HEK293 (cell line): ENCODE measurements at regions not wholly inside any gene's neighbourhood (a gene's known extent, or its start where the extent isn't known, plus 50 kb on each side); places are given as distances from the start of the nearest gene placed in this dataset.

Experiments used
- ZNF274 ChIP-seq, 2 experiments: fragments of 200-500 bp in 1 of 2; fragments of 450-650 bp in 1 of 2; sonication (Bioruptor generic) in 1 of 2; formaldehyde crosslinking in 1 of 2; IDR thresholded peaks; 2 replicates each; pipeline versions ENCODE4 v1.5.1 to v1.6.1; 2014 to 2016; ENCODE audit warnings: borderline replicate concordance in 1 of 2, inconsistent platforms in 1 of 2, low read length in 1 of 2, missing biosample characterization in 1 of 2, missing genetic modification characterization in 1 of 2
- ZNF548 ChIP-seq: fragments of 450-650 bp; formaldehyde crosslinking; IDR thresholded peaks from 2 replicates; pipeline ENCODE4 v1.5.1; 2016; ENCODE audit warnings: missing biosample characterization, missing genetic modification characterization
- TF ChIP-seq, protein P1 (sequence below): fragments of 450-650 bp; formaldehyde crosslinking; IDR thresholded peaks from 2 replicates; pipeline ENCODE4 v1.5.1; 2016; ENCODE audit warnings: missing biosample characterization, missing genetic modification characterization
- TF ChIP-seq, protein P2 (sequence below): fragments of 450-650 bp; formaldehyde crosslinking; IDR thresholded peaks from 2 replicates; pipeline ENCODE4 v1.5.1; 2016; ENCODE audit warnings: missing biosample characterization, missing genetic modification characterization
- TF ChIP-seq, protein P3 (sequence below): fragments of 450-650 bp; formaldehyde crosslinking; IDR thresholded peaks from 2 replicates; pipeline ENCODE4 v1.5.1; 2017; ENCODE audit warnings: missing biosample characterization, missing genetic modification characterization

DNA sequence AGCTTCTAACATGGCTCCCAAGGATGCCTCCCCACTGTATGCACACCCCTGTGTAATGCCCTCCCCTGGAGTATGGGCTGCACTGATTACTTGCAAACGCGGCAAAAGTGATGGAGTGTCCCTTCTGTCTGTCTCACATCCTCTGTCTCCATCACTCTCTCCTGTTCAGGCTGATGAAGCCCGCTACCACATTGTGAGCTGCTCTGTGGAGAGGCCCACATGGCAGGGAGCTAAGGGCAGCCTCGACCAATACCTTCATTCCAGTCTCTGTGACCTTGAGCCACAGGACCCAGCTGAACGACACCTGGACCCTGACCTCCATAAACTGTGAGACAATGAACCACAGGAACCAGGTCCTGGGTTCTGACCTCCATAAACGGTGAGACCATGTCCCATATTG, 154.1 kb upstream of the ETV3 start:
- TF ChIP-seq, protein P1, sequence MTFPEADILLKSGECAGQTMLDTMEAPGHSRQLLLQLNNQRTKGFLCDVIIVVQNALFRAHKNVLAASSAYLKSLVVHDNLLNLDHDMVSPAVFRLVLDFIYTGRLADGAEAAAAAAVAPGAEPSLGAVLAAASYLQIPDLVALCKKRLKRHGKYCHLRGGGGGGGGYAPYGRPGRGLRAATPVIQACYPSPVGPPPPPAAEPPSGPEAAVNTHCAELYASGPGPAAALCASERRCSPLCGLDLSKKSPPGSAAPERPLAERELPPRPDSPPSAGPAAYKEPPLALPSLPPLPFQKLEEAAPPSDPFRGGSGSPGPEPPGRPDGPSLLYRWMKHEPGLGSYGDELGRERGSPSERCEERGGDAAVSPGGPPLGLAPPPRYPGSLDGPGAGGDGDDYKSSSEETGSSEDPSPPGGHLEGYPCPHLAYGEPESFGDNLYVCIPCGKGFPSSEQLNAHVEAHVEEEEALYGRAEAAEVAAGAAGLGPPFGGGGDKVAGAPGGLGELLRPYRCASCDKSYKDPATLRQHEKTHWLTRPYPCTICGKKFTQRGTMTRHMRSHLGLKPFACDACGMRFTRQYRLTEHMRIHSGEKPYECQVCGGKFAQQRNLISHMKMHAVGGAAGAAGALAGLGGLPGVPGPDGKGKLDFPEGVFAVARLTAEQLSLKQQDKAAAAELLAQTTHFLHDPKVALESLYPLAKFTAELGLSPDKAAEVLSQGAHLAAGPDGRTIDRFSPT (tag by site-specific recombination): no peak
- no peak for TF ChIP-seq ZNF548 (tag by site-specific recombination)
- TF ChIP-seq, protein P2, sequence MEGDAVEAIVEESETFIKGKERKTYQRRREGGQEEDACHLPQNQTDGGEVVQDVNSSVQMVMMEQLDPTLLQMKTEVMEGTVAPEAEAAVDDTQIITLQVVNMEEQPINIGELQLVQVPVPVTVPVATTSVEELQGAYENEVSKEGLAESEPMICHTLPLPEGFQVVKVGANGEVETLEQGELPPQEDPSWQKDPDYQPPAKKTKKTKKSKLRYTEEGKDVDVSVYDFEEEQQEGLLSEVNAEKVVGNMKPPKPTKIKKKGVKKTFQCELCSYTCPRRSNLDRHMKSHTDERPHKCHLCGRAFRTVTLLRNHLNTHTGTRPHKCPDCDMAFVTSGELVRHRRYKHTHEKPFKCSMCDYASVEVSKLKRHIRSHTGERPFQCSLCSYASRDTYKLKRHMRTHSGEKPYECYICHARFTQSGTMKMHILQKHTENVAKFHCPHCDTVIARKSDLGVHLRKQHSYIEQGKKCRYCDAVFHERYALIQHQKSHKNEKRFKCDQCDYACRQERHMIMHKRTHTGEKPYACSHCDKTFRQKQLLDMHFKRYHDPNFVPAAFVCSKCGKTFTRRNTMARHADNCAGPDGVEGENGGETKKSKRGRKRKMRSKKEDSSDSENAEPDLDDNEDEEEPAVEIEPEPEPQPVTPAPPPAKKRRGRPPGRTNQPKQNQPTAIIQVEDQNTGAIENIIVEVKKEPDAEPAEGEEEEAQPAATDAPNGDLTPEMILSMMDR (tag by site-specific recombination): no peak
- no peak for TF ChIP-seq ZNF274 (IDR thresholded peaks at IDR 0.05; ENCODE audit: low read length)
- no peak for TF ChIP-seq ZNF274 (tag by site-specific recombination; IDR thresholded peaks at IDR 0.05; ENCODE audit: borderline replicate concordance)
- TF ChIP-seq, protein P3, sequence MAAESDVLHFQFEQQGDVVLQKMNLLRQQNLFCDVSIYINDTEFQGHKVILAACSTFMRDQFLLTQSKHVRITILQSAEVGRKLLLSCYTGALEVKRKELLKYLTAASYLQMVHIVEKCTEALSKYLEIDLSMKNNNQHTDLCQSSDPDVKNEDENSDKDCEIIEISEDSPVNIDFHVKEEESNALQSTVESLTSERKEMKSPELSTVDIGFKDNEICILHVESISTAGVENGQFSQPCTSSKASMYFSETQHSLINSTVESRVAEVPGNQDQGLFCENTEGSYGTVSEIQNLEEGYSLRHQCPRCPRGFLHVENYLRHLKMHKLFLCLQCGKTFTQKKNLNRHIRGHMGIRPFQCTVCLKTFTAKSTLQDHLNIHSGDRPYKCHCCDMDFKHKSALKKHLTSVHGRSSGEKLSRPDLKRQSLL (tag by site-specific recombination): no peak
